H1 (cell line): ENCODE measurements at regions not wholly inside any gene's neighbourhood (a gene's known extent, or its start where the extent isn't known, plus 50 kb on each side); places are given as distances from the start of the nearest gene placed in this dataset.

Experiments
- CTCF ChIA-PET: fragments of 300-600 bp; sonication (Branson Sonifier 250); formaldehyde crosslinking; loops from one replicate; lab custom pipeline; 2021; ENCODE audit not compliant: partially characterized antibody; lab: Charles Lee
- POLR2A ChIA-PET: fragments of 300-600 bp; sonication (Branson Sonifier 250); formaldehyde crosslinking; loops from one replicate; lab custom pipeline; 2021; ENCODE audit warnings: inconsistent platforms; ENCODE audit not compliant: partially characterized antibody; lab: Charles Lee
- DNase-seq, 2 experiments: peaks; one replicate each; pipeline versions ENCODE4 v3.0.0 to v3.0.0-alpha.2; 2010 to 2022; ENCODE audit warnings: low spot score in 2 of 2, low read depth in 1 of 2, mixed read lengths in 1 of 2
- FAIRE-seq: peaks from 2 replicates; lab custom pipeline; 2011; peaks lifted over from hg19 to GRCh38; lab: Jason Lieb, UNC
- H2AFZ ChIP-seq: 2 replicates; pipeline ENCODE4 v1.8.1; 2012; ENCODE audit warnings: low read length, inconsistent platforms
- H2AK5ac ChIP-seq: 2 replicates; pipeline ENCODE4 v1.6.1; 2013; ENCODE audit warnings: low read depth, low read length
- H2BK120ac ChIP-seq: replicated peaks from 2 replicates; pipeline ENCODE3; 2013; ENCODE audit warnings: low read depth, low read length, inconsistent platforms
- H2BK12ac ChIP-seq: 2 replicates; pipeline ENCODE4 v1.6.1; 2013; ENCODE audit warnings: low read depth, low read length
- H2BK15ac ChIP-seq: 2 replicates; pipeline ENCODE4 v1.6.1; 2013; ENCODE audit warnings: low read length
- H2BK20ac ChIP-seq: 2 replicates; pipeline ENCODE4 v1.6.1; 2013; ENCODE audit warnings: low read length
- H2BK5ac ChIP-seq: 2 replicates; pipeline ENCODE4 v1.6.1; 2013; ENCODE audit warnings: low read depth, low read length
- H3K14ac ChIP-seq: 2 replicates; pipeline ENCODE4 v1.6.1; 2013; ENCODE audit warnings: inconsistent platforms; ENCODE audit not compliant: insufficient read length
- H3K18ac ChIP-seq: 2 replicates; pipeline ENCODE4 v1.6.1; 2013; ENCODE audit warnings: low read length; ENCODE audit errors: extremely low read depth
- H3K23ac ChIP-seq: 2 replicates; pipeline ENCODE4 v1.6.1; 2013; ENCODE audit warnings: inconsistent platforms; ENCODE audit not compliant: insufficient read length
- H3K23me2 ChIP-seq: 2 replicates; pipeline ENCODE4 v1.6.1; 2013; ENCODE audit warnings: low read depth, low read length
- H3K27ac ChIP-seq: 2 replicates; pipeline ENCODE4 v1.6.1; 2011; ENCODE audit warnings: low read depth, low read length, inconsistent platforms
- H3K27me3 ChIP-seq, 4 experiments: replicated peaks in 1 of 4; 1 replicate in 1 of 4; 2 replicates in 3 of 4; pipeline versions ENCODE4 v1.6.1 to v1.8.1; 2011 to 2013; ENCODE audit warnings: low read length in 3 of 4, mild to moderate bottlenecking in 3 of 4, inconsistent platforms in 2 of 4, mixed read lengths in 2 of 4, moderate library complexity in 1 of 4; ENCODE audit not compliant: control insufficient read depth in 3 of 4, insufficient read depth in 3 of 4; ENCODE audit errors: extremely low read depth in 1 of 4
- H3K36me3 ChIP-seq, 4 experiments: 2 replicates each; pipeline versions ENCODE4 v1.6.1 to v1.8.1; 2011 to 2013; ENCODE audit warnings: mild to moderate bottlenecking in 4 of 4, low read length in 3 of 4, moderate library complexity in 2 of 4, control low read depth in 1 of 4, inconsistent platforms in 1 of 4; ENCODE audit not compliant: insufficient read depth in 4 of 4, control insufficient read depth in 2 of 4
- H3K4ac ChIP-seq: replicated peaks from 2 replicates; pipeline ENCODE3; 2013; ENCODE audit warnings: low read length, low read depth, mixed read lengths, inconsistent platforms; ENCODE audit not compliant: insufficient read length
- H3K4me1 ChIP-seq, 4 experiments: replicated peaks in 1 of 4; 1 replicate in 1 of 4; 2 replicates in 3 of 4; pipeline versions ENCODE4 v1.6.1 to v1.8.1; 2011 to 2013; ENCODE audit warnings: low read length in 3 of 4, inconsistent platforms in 2 of 4, mixed read lengths in 1 of 4; ENCODE audit not compliant: insufficient read depth in 4 of 4, control insufficient read depth in 3 of 4
- H3K4me2 ChIP-seq, 2 experiments: 2 replicates each; pipeline versions ENCODE4 v1.6.1 to v1.8.1; 2011 to 2013; ENCODE audit warnings: low read depth in 2 of 2, low read length in 2 of 2, control low read depth in 1 of 2, inconsistent platforms in 1 of 2, mild to moderate bottlenecking in 1 of 2; ENCODE audit not compliant: insufficient read depth in 1 of 2
- H3K4me3 ChIP-seq, 4 experiments: fragments of 200-600, 300-600 bp in 1 of 4; sonication (generic), shearing (Covaris generic), sonication (Bioruptor Twin) in 1 of 4; 2 replicates each; pipeline versions ENCODE4 v1.5.1 to v1.8.1; 2011 to 2016; ENCODE audit warnings: low read length in 4 of 4, low read depth in 3 of 4, control low read depth in 2 of 4, inconsistent platforms in 2 of 4, mild to moderate bottlenecking in 2 of 4, mixed read lengths in 1 of 4, moderate library complexity in 1 of 4; ENCODE audit not compliant: insufficient read depth in 2 of 4; ENCODE audit errors: extremely low read depth in 1 of 4
- H3K56ac ChIP-seq: replicated peaks from 2 replicates; pipeline ENCODE3; 2013; ENCODE audit warnings: low read depth, mild to moderate bottlenecking, mixed read lengths, low read length, inconsistent platforms; ENCODE audit not compliant: insufficient read length
- H3K79me1 ChIP-seq: 2 replicates; pipeline ENCODE4 v1.6.1; 2013; ENCODE audit warnings: low read depth, low read length, control low read depth
- H3K79me2 ChIP-seq, 2 experiments: 2 replicates each; pipeline versions ENCODE4 v1.6.1 to v1.8.1; 2012 to 2013; ENCODE audit warnings: low read length in 2 of 2, mild to moderate bottlenecking in 2 of 2, inconsistent platforms in 1 of 2; ENCODE audit not compliant: insufficient read depth in 2 of 2, control insufficient read depth in 1 of 2
- H3K9ac ChIP-seq, 4 experiments: replicated peaks in 1 of 4; 1 replicate in 1 of 4; 2 replicates in 3 of 4; pipeline versions ENCODE4 v1.6.1 to v1.8.1; 2011 to 2013; ENCODE audit warnings: low read depth in 3 of 4, low read length in 3 of 4, control low read depth in 2 of 4, mild to moderate bottlenecking in 2 of 4, moderate library complexity in 2 of 4, inconsistent platforms in 1 of 4; ENCODE audit errors: extremely low read depth in 1 of 4
- H3K9me3 ChIP-seq, 2 experiments: 2 replicates each; pipeline versions ENCODE4 v1.6.1 to v1.8.1; 2012 to 2013; ENCODE audit warnings: mild to moderate bottlenecking in 2 of 2, moderate library complexity in 2 of 2, control low read depth in 1 of 2, inconsistent platforms in 1 of 2, low read depth in 1 of 2, low read length in 1 of 2, mixed read lengths in 1 of 2; ENCODE audit not compliant: insufficient read depth in 2 of 2
- H4K20me1 ChIP-seq, 2 experiments: replicated peaks in 1 of 2; 2 replicates each; pipeline versions ENCODE3 to v1.8.1; 2011 to 2013; ENCODE audit warnings: inconsistent platforms in 2 of 2, low read length in 2 of 2, mild to moderate bottlenecking in 1 of 2; ENCODE audit not compliant: insufficient read depth in 2 of 2, control insufficient read depth in 1 of 2
- H4K5ac ChIP-seq: 2 replicates; pipeline ENCODE4 v1.6.1; 2013; ENCODE audit warnings: low read length, low read depth, mixed read lengths, inconsistent platforms; ENCODE audit not compliant: insufficient read length
- H4K8ac ChIP-seq: 2 replicates; pipeline ENCODE4 v1.8.0; 2013; ENCODE audit warnings: mild to moderate bottlenecking, moderate library complexity, low read length, inconsistent platforms; ENCODE audit not compliant: insufficient read depth; ENCODE audit errors: extremely low read depth
- H4K91ac ChIP-seq: replicated peaks from 2 replicates; pipeline ENCODE3; 2013; ENCODE audit warnings: low read length, mixed read lengths, inconsistent platforms; ENCODE audit not compliant: insufficient read length
- EGR1 ChIP-seq: IDR thresholded peaks from 2 replicates; pipeline ENCODE4 v1.6.1; 2011; ENCODE audit warnings: low read depth, low read length, borderline replicate concordance
- HDAC6 ChIP-seq: IDR thresholded peaks from one replicate; pipeline ENCODE4 v1.7.1; 2012; ENCODE audit warnings: low read depth, mild to moderate bottlenecking, inconsistent platforms, low read length, moderate library complexity
- JUN ChIP-seq: IDR thresholded peaks from 2 replicates; pipeline ENCODE4 v1.6.1; 2011; ENCODE audit warnings: low read depth, mild to moderate bottlenecking, improper control_type of control experiment, low read length
- KDM1A ChIP-seq: fragments of 200-600, 300-600 bp; sonication (generic); IDR thresholded peaks from 2 replicates; pipeline ENCODE4 v1.7.1; 2016; ENCODE audit warnings: mild to moderate bottlenecking, low read length, borderline replicate concordance
- POU5F1 ChIP-seq: IDR thresholded peaks from 2 replicates; pipeline ENCODE4 v1.6.1; 2011; ENCODE audit warnings: low read depth, mild to moderate bottlenecking, low read length, moderate library complexity
- RFX5 ChIP-seq: IDR thresholded peaks from 2 replicates; pipeline ENCODE4 v1.6.1; 2011; ENCODE audit warnings: low read depth, low read length, improper control_type of control experiment, borderline replicate concordance
- SUZ12 ChIP-seq: fragments of 200-600 bp; sonication (generic); IDR thresholded peaks from 2 replicates; pipeline ENCODE4 v1.6.1; 2012; ENCODE audit warnings: mild to moderate bottlenecking, inconsistent platforms, low read length, moderate library complexity, mixed read lengths
- TAF7 ChIP-seq: optimal IDR thresholded peaks from 2 replicates; pipeline ENCODE3; 2011; ENCODE audit warnings: low read depth, mild to moderate bottlenecking, inconsistent platforms, low read length, moderate library complexity, borderline replicate concordance
- TCF12 ChIP-seq: IDR thresholded peaks from 2 replicates; pipeline ENCODE4 v1.6.1; 2011; ENCODE audit warnings: low read depth, mild to moderate bottlenecking, low read length
- WGBS, 2 experiments: shearing (Covaris generic) in 1 of 2; methylation state at CpG; one replicate each; pipeline versions ENCODE4 v1.1.6 to v1.1.7; 2013 to 2015; ENCODE audit warnings: low lambda C conversion rate in 2 of 2, mixed read lengths in 2 of 2, inconsistent platforms in 1 of 2, low coverage in 1 of 2, missing lambda C conversion rate in 1 of 2; ENCODE audit not compliant: insufficient replicate concordance in 2 of 2, insufficient coverage in 1 of 2, insufficient read length in 1 of 2; ENCODE audit errors: extremely low coverage in 1 of 2, missing lambda C conversion rate in 1 of 2; 5-methylcytosine and 5-hydroxymethylcytosine counted together

GRCh38 chr1:87678266-87678665, 349.6 kb downstream of the LMO4 start:
- H3K27me3 ChIP-seq: peaks cover 0 to 1% (median 0%) of the 10 kb centered on the region in 4 experiments; a peak in 2 of 7 replicates
- peaks cover 3 to 4% of the 10 kb centered on the region in 2 experiments; a peak in 1 of 4 replicates for H3K9me3 ChIP-seq
- no peak overlapping the region for H4K91ac ChIP-seq
- no peak overlapping the region for H2BK20ac ChIP-seq
- no peak overlapping the region for H3K4me3 ChIP-seq
- H2BK12ac ChIP-seq: no peak overlapping the region
- H2AFZ ChIP-seq: no peak overlapping the region
- H4K20me1 ChIP-seq: no peaks in the 10 kb centered on the region
- no peaks in the 10 kb centered on the region for H3K79me2 ChIP-seq
- no peak overlapping the region for H3K14ac ChIP-seq
- H3K4ac ChIP-seq: no peak overlapping the region
- 88% methylated on average over 1 of the region's 1 CpG; no CpG with 5 or more reads in 1 of the 2 experiments for WGBS, 2 experiments
- POLR2A ChIA-PET: no interaction called here
- H3K23me2 ChIP-seq: no peaks in the 10 kb centered on the region; the same call in 1 of the 2 replicates
- H2AK5ac ChIP-seq: no peak overlapping the region
- CTCF ChIA-PET: no interaction called here
- H3K79me1 ChIP-seq: no peaks in the 10 kb centered on the region
- DNase-seq (no peak), FAIRE-seq (no peak)
- H3K4me2 ChIP-seq: no peak overlapping the region
- H3K36me3 ChIP-seq: no peaks in the 10 kb centered on the region; a peak in 1 of 8 replicates
- no peak overlapping the region for H3K23ac ChIP-seq
- no peak overlapping the region for H2BK15ac ChIP-seq
- TF ChIP-seq JUN: no peak
- no peak for TF ChIP-seq POU5F1
- TF ChIP-seq KDM1A: no peak
- no peak for TF ChIP-seq RFX5
- TF ChIP-seq SUZ12: no peak
- no peak for TF ChIP-seq TCF12
- TF ChIP-seq TAF7: no peak
- no peak for TF ChIP-seq HDAC6
- TF ChIP-seq EGR1: no peak
- H4K8ac ChIP-seq: no peak overlapping the region
- H2BK120ac ChIP-seq: no peak overlapping the region
- H3K27ac ChIP-seq: no peak overlapping the region
- H3K18ac ChIP-seq: no peak overlapping the region
- H2BK5ac ChIP-seq: no peak overlapping the region
- no peaks in the 10 kb centered on the region for H3K4me1 ChIP-seq
- H4K5ac ChIP-seq: no peak overlapping the region
- H3K9ac ChIP-seq: no peak overlapping the region
- H3K56ac ChIP-seq: no peak overlapping the region
